HG02610 (cell line): ENCODE measurements at regions not wholly inside any gene's neighbourhood (a gene's known extent, or its start where the extent isn't known, plus 50 kb on each side); places are given as distances from the start of the nearest gene placed in this dataset.

ENCODE experiments used
- ATAC-seq: cut with Tn5 transposase; IDR thresholded peaks from one replicate; pipeline ENCODE4 v1.9.1; 2021; ENCODE audit warnings: mild to moderate bottlenecking, moderate library complexity; ENCODE audit not compliant: unreplicated experiment

DNA sequence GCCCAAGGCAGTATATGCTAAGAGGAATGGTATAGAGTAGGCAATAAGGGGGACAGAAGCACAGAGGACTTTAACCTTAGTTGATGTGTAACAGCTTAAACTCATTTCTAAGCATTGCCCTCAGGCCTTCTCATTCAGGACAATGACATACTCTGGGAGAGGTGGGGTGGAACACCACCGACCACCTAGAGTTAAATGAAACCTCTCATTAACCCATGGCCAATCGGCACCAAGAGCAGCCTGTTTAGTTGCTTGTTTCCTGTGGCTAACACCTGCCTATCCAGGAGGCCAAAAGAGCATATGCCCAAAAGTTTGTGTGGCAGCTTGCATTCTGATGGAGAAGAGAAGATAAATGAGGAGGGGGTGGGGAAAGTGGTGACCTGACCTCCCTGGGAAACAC is 50.0 kb downstream of the PABIR2 start:
- ATAC-seq: no peak

DNA sequence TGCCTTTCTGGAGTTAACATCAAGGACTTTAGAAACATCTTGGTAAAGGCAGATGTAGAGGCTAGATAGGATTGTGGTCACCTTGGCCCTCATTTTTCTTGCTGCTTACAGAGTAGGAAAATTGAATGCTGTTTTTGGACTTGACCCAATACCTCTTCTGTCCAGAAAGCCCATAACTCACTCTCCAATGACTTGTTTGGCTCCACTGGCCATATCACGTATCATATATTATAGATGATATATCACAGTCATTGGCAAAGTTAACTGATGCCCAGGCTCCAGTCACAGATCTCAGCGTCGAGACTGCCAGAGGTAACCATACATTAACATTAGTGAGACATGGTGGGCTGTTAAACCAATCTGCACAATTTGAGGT is 50.6 kb downstream of the PABIR2 start:
- ATAC-seq: no peak

DNA sequence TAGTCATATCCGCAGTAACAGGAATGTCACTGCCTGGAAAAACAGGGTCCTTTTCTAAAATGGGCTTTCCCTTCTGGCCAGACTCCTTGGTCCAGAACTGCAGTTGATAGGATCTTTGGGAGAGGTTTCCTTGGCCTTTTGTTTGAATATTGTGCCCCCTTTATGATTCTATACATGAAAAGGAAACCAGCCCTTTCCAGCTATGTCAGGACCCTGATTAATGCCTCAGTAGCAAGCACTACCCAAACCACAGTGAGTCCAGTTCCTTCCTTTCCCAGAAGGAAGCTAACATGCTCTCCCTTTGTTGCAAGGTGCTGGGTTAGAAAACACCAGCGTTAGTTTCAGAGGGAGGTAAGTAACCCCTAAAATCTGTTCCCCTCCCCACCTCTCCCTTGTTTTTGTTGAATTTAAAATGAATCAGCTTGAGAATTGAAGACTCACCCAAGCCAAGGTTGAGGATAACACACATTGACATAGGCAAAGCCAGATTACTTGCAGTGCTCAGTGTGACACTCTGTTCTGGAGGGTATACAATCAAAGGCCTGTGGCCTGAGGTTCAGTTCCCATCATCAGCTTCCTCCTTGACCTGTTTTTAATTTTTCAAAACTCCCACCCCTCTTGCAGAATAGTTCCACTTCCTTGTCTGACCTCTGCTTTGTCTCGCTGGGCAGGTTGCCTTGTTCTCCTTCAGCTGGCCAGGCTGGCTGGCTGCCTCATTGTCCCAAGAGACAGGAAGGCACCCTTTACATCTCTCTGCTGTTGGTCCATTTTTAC is 51.2 kb downstream of the PABIR2 start:
- ATAC-seq: no peak

DNA sequence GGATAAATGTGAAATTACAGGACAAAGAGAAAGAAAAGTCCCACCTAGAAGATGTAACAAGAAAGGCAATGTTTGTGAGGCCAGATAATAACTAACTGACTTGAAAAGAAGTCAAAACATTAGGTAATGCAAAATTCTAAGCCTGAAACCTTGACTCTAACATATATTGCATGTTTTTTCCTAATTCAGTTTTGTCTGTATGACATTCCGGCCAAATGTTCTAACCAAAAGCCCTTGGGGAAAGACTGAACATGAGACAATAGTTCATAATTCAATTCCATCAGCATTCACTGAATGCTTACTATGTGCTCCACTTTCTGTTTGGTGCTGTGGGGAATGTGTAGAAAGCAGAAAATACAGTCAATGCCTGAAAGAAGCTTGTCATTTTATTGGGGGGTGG is 53.9 kb downstream of the PABIR2 start:
- ATAC-seq: no peak

DNA sequence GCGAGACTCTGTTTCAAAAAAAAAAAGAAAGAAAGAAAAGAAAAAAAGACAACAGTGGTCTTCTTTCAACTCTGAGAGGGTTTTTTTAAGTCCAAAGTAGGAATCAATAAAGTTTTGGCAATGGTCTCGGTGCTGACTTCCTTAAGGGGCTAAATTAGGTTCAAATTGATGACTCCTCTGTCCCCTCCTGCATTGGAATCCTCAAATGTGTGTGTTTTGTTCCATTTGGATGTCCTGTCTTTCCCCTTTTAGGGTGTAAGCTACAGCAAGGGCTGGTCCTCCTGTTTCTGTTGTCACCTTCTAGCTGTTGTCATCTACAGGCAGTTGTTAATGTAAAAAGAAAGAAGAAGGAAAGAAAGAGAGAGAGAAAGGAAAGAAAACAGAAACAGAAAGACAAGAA is 54.4 kb downstream of the PABIR2 start:
- no peak for ATAC-seq

DNA sequence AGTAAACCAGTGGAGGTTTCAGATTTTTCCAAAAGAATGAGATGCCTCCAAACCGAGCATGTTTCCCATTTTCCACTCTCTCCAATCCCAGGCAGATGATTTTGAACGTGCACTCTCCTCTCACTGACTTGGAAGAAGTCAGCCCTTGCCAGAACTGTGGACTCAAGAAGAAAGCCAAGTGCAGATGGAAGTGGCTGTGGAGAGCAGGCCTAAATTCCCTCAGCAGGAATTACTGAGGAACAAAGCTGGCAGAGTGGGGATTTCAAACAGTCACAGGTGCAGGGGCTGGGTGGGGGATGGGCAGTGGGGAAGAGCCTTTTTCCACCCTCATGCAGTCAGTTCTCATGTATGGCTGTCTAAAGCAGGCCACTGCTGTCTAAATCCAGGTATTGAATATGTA is 55.3 kb downstream of the PABIR2 start:
- ATAC-seq: no peak

DNA sequence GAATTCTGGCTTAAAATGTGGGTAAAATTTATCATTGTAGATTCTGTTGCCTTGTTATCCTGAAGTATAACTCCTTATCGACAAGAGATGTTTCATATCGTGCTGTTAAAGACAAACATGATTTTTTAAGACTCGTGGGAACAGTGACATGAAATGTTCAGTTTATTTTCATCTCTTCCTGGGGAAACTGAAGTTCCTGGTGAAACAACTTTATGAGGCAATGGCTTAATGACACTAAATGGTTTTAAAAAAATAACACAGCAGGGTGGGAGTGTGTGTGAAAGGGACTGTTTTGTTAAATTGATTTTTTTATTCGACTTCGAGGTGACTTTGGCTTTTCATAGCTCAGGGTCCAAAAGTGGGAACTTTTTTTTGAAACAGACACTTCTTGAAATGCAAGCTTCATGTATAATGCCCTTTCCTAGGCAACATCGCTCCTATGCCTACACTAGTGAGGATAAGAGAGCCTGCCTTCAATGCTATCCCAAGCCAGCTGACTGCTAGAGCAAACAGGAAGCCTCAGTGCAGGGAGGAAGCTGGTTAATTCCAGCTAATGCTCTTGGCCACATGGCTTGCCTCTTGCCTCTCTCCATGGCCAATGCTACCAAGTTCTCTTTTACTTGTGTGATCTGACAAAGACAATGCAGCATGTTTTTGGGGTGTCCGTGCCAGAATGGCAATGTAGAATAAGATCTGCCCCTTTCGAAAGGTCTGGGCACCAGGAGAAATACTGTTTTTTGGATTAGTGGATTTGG is 57.8 kb downstream of the PABIR2 start:
- no peak for ATAC-seq

DNA sequence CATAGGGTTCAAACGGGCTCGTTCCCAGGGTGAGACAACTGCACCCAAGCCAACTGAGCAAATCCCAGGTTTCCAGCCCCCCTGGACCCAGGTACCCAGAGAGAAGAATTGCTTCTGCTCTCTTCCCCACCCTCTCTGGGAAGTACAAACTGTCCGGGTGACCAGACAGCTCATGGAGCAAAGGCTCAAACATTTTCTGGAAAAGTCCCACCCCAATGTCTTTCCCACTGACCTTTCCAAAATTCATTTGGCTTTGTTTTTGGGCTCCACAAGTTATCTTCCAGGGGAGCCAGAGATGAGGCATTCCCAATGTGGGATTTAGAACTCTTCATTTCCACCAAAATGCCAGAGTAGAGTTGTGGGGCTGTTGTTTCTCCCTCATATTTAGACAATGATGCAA is 58.6 kb downstream of the PABIR2 start:
- no peak for ATAC-seq

DNA sequence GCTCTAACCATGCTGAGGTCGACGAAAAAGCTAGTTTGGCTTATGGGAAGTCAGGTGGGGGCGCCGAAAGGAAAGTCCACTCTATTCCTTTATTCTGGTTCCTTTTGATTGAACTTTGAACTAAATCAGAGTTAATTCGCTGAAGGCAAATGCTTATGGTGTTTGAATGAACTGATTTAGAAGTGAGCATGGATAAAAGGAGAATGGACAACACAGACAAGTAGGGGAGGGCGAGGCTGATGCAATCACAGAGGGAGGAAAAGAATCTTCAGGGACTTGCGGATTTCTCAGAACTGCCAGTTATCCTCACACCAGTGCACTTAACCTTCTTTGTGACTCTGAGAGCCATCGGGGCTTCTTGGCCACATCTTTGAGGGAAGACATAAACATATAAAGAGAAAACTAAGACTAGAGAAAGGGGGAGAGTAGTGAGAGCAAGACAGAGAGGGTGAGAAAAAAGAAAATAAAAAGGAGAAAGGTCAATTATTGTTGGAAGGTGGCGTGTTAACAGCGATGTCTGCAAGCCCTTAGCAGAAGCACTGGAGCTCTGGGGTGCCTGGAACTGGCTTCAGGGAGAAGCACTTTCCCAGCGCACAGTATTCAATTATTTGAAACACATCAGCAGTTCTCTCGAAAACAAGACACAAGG is 59.2 kb downstream of the PABIR2 start:
- ATAC-seq: no peak

DNA sequence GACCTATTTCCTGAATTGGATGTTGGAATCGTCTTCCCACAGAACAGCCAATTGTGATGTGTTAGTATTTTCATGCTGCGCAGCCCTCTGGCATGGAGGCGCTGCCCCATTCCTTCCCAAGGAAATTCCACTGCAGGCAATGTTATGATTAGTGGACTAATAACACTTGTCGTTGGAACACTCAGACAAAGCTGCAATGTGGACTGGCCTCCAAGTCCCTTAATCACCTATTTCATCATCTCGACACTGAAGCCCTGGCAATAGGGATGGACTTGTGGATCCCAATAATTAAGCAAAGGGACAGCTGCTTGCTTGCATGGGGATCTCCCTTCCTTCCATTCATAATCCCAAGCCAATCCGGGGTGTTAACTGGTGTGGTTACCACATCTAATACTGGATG is 59.9 kb downstream of the PABIR2 start:
- ATAC-seq: no peak

DNA sequence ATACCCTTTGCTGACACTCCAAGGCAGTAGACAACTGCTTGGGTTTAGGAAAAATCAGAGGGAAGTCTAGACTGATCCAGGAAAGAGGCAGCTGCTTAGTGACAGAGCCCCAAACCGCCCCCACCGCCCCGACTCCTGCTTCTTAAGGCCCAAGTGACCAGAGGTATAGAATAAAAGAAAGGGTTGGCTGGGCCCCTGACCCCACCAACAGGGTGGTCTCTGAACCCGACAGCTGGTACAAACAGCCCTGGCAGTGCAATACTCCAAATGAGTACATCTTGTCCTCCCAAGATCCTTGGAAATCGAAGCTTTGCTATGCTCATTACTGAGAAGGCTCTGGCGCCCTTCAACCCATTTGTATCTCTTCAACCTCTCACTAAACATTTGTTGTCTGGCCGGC is 60.6 kb downstream of the PABIR2 start:
- no peak for ATAC-seq

DNA sequence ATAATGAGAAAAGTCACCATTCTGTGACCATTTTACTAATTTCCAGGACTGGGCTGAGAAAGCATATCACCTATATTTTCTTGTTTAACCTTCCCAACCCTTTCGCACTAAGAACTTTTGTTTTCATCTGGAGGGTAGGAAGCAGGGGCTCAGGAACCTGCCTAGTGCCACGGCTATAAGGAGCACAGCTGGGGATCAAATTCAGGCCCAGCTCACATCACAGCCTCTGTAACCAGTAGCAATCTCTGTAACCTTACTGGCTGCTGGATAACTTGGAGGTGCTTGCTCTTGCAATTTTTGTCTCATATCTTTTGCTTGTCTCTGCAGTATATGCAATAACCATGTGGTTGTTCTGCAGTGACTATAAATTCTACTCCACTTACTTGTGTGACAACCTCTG is 62.0 kb downstream of the PABIR2 start:
- ATAC-seq: no peak

DNA sequence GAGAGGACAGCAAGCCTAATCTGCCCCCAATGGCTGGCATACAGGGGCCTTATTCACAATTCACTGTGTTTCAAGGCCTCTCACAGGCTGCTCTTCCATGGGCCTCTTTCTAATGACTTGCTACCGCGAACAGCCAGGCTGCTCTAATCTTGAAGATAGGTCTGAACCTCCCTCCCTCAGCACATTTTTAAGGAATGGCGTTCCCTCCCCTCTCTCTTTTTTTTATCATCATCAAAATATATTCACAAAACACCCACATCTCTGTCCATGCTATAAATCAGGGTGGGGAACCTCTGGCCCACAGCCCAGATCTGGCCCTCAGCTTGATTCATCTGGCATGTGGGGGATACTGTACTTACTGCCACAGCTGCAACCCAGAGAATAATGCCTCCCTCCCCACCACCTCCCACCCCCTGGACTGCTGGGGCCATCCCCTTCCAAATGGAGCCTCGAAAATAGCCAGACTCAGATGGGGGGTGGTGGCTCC is 62.5 kb downstream of the PABIR2 start:
- no peak for ATAC-seq

DNA sequence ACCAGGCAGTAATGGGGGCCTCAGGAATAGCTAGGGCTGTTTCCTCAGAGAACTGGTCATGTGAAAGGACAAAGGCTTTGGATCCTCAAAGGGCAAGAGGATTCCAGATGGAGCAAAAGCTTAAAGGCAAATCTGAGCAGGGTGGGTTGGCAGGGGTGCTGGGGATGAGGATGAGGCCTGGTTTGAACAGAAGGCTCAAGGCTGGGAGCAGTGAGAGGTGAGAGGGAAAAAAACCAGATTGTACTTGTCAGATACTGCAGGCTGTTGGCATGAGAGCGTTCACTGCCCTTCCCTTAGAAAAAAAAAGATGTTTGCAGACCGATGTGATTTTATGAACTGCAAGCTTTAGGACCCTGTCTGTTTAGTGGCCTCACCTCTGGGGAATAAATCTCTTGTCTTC is 63.4 kb downstream of the PABIR2 start:
- ATAC-seq: no peak

DNA sequence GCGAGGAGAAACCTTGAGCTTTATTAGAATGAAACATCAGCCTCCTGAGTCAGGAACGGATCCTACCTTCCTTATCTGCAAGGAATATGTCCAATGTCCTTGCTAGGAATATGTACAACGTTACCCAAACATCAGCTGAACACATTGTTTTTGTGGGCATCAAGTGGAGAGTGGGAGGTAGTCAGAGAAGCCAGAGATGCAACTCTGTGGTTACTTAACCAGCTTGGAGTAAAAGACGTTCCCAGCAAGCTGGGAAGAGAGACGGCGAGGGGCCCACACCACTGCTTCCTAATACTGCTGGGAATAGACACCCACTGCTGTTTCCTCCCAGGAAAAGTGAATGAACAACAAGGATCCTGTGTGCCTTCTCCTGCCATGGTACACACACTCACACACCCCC is 64.3 kb downstream of the PABIR2 start:
- ATAC-seq: no peak

DNA sequence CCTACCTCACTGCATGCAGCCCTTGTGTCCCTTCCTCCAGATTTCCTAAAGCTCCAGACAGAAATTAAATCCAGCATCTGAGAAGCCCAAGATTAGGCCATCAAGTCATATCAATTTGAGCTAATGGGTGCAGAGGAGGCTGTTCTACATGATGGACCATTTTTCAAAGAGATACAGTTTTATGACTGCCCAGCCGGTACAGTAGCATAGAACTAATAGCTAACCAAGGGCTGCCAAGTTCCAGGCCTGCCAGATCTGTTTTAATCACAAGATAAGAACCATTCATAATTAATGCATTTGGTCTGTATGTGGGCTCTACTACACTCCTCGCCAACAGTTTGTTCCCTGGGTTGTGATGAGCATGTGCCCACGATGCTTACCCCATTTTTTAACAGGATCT is 64.9 kb downstream of the PABIR2 start:
- no peak for ATAC-seq

DNA sequence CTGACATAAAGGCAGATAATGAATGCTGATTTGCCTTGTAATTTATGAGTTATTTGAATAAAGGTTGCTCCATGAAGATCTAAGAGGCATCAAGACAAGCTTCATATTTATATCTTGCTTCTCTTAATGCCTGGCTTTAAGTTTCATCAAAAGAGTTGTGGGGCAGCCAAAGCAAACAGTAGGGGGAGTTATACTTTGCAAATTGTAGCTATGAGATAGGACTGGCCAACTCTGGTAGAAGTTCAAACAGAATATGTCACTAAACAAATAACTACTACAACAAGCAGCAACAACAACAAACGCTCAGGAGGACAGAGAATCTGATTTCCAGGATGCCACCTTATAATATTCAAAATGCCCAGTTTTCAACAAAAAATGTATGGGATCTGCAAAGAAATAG is 69.1 kb upstream of the PLAC1 start:
- ATAC-seq: no peak

DNA sequence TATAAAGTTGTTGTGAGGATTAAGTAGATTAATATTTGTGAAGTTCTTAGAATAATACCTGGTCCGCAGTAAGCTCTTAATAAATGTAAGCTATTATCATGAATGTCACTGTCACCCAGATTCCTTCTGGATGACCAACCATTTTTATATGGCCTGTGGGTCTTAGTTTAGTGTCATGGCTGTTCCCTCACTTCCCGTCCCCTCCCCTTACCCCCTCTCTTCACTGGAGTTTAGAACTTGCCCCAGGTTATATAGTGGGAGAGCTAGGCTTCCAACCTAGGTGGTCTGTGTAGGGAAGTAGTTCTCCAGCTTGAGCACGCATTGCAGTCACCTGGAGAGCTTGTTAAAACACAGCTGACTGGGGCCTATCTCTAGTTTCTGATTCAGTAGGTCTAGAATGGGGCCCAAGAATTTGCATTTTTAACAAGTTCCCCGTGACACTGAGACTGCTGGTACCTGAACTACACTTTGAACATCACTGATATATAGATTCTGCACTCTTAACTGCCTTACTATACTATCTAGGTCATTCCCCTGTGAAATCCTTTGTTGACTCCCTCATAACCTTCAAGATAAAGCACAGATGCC is 66.9 kb upstream of the PLAC1 start:
- ATAC-seq: no peak

DNA sequence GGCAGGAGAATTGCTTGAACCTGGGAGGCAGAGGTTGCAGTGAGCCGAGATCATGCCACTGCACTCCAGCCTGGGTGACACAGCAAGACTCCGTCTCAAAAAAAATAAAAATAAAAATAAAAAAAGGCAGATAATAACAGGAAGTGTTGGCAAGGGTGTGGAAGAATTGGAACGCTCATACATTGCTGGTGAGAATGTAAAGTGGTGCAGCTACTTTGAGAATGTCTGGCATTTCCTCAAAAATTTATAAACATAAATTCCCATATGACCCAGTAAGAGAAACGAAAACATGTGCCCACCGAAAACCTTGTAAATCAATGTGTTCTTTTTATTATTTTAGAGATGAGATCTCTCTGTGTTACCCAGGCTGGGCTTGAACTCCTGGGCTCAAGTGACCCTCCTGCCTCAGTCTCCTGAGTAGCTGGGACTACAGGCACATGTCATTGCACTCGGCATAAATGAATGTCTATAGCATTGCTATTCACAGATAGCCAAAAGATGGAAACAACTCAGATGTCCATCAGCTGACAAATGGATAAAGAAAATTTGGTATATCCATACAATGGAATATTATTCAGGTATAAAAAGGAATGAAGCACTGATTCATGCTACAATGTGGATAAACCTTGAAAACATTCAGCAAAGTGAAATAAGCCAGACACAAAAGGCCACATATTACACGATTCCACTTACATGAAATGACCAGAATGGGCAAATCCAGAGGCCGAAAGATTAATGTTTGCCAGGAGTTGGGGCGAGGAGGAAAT is 63.7 kb upstream of the PLAC1 start:
- ATAC-seq: no peak

DNA sequence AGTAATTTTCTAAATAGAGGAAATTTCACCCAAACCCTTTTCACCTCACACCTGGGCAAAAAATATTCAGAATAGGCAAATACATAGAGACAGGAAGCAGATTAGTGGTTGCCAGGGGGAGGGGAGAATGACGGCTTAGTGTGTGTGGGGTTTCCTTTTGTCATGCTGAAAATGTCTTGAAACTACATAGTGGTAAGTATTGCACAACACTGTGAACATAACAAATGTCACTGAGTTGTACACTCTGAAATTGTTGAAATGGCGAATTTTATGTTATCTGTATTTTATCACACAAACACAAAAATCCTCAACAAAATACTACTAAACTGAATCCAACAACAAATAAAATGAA is 60.7 kb upstream of the PLAC1 start:
- peak; percentile 49 for ATAC-seq
